Stomach (tissue), 8 donors: ENCODE measurements at regions not wholly inside any gene's neighbourhood (a gene's known extent, or its start where the extent isn't known, plus 50 kb on each side); places are given as distances from the start of the nearest gene placed in this dataset.

ENCODE experiments used
- DNase-seq, 2 donors: peaks; one replicate each; pipeline versions ENCODE4 v3.0.0 to v3.0.0-alpha.2; 2013 to 2019
- H3K27ac ChIP-seq, 5 donors: fragments of 200-600 bp in 4 of 5; sonication (generic) in 4 of 5; one replicate each; pipeline ENCODE4 v1.5.1; 2013 to 2019; ENCODE audit warnings: mild to moderate bottlenecking in 1 of 5, moderate library complexity in 1 of 5
- H3K27me3 ChIP-seq, 3 donors: fragments of 200-600 bp; sonication (generic); one replicate each; pipeline ENCODE4 v1.5.1; 2017 to 2019; ENCODE audit warnings: mixed run types in 1 of 3
- H3K36me3 ChIP-seq, 4 donors: fragments of 200-600 bp; sonication (generic); 1 replicate in 3 of 4; 2 replicates in 1 of 4; pipeline ENCODE4 v1.5.1; 2016 to 2019
- H3K4me1 ChIP-seq, 4 donors: fragments of 200-600 bp; sonication (generic); one replicate each; pipeline ENCODE4 v1.5.1; 2016 to 2019
- H3K4me3 ChIP-seq, 4 donors: fragments of 200-600 bp; sonication (generic) in 3 of 4; one replicate each; pipeline ENCODE4 v1.5.1; 2016 to 2019; ENCODE audit warnings: mild to moderate bottlenecking in 1 of 4
- H3K9me3 ChIP-seq, 4 donors: fragments of 200-600 bp; sonication (generic); one replicate each; pipeline ENCODE4 v1.5.1; 2016 to 2019
- CTCF ChIP-seq, 7 experiments: fragments of 450-650 bp in 4 of 7; fragments of 200-600 bp in 3 of 7; sonication (generic) in 3 of 7; IDR thresholded peaks; one replicate each; pipeline ENCODE4 v1.5.1; 2016 to 2019; ENCODE audit warnings: antibody characterized with exemption in 7 of 7, control low read depth in 2 of 7, mild to moderate bottlenecking in 1 of 7
- EP300 ChIP-seq: sonication (generic); formaldehyde crosslinking; IDR thresholded peaks from one replicate; pipeline ENCODE4 v1.6.1; 2017; ENCODE audit warnings: antibody characterized with exemption
- POLR2A ChIP-seq, 4 donors: fragments of 450-650 bp; IDR thresholded peaks; one replicate each; pipeline ENCODE4 v1.6.1; 2016; ENCODE audit warnings: antibody characterized with exemption in 4 of 4, control low read depth in 2 of 4, mild to moderate bottlenecking in 1 of 4, moderate library complexity in 1 of 4
- POLR2AphosphoS5 ChIP-seq, 3 donors: sonication (generic); formaldehyde crosslinking; IDR thresholded peaks; one replicate each; pipeline ENCODE4 v1.6.1; 2016; ENCODE audit warnings: antibody characterized with exemption in 3 of 3
- WGBS, 5 donors: extraction: QIAGEN DNeasy Blood & Tissue Kit in 3 of 5; methylation state at CpG; one replicate each; pipeline versions ENCODE4 v1.1.5 to v1.1.7; 2013 to 2018; 5-methylcytosine and 5-hydroxymethylcytosine counted together
- intact Hi-C: fragments of 100-400 bp; cut with DNase I; formaldehyde crosslinking; loops from one replicate; pipeline ENCODE4 v1.15.1; 2023; ENCODE audit warnings: low total_unique reads
- donor health status: healthy with polysubstance abuse.
- donor health status: Bipolar disorder and iron deficiency.
- donor health status: healthy.

DNA sequence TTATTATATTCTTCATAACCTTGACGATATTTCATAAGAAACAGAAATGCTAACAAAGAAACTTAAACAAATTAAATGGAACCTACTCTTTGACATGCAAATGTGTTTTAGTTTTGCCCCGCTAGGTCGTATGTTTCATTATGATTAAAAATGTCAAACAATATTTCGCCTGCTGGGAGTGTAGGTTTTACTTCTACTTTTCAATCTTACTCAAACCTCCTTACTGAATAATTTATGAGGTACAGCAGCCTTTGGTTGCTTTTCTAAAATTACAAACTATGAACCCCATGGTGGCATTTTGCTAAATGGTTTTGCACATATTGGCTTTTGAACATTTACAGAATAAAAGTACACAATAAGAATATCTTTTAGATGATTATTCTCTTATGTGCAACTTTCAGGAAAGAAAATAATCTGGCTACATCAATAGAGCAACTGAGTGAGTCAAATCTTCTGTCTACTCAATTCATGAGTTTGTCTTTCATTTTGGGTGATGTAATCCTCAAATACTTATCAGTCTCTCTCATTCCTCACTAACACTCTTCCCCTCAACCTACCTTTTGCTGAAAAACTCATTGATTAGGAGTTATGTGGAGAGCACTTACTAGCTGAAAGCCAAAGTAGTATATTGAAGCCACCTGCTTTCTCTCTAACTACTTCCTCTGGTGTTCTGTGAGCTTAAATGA, 1226.4 kb downstream of the XPNPEP1 start:
- no peak for TF ChIP-seq CTCF (IDR thresholded peaks at IDR 0.05)
- TF ChIP-seq POLR2A (IDR thresholded peaks at IDR 0.05) = no peak
- TF ChIP-seq POLR2AphosphoS5 (IDR thresholded peaks at IDR 0.05) = no peak
- no peak for TF ChIP-seq EP300
- DNase-seq = no peak
- no peaks in the 10 kb centered on the region for H3K4me1 ChIP-seq
- H3K36me3 ChIP-seq = no peaks in the 10 kb centered on the region
- no peaks in the 10 kb centered on the region for H3K9me3 ChIP-seq
- 70 to 82% (median 76%) methylated on average over 4 of the region's 4 CpGs for WGBS, 5 donors
- no peak overlapping the region for H3K4me3 ChIP-seq
- H3K27me3 ChIP-seq = no peaks in the 10 kb centered on the region
- intact Hi-C loops = no loop called here
- H3K27ac ChIP-seq = no peak overlapping the region

DNA sequence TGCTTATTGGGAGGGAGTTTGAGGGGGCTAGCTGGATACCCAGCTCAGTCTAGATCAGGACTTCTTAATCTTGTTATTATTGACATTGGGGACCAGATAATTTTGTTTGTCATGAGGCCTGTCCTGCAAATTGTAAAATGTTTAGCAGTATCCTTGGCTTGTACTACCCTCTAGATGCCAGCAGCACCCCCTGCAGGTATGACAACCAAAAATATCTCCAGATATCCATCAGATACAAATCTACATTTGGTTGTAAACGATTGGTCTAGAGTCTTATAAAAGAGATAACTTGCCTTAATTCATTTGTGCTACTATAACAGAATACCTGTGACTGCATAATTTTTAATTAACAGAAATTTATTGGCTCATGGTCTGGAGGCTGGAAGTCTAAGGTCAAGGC, 1232.2 kb downstream of the XPNPEP1 start:
- WGBS, 5 donors = 63 to 75% (median 72%) methylated on average over 1 of the region's 1 CpG
- Histone ChIP-seq H3K4me3 (no peak overlapping the region), H3K36me3 (no peaks in the 10 kb centered on the region), H3K27me3 (no peaks in the 10 kb centered on the region), H3K27ac (no peak overlapping the region), H3K9me3 (no peaks in the 10 kb centered on the region), H3K4me1 (no peaks in the 10 kb centered on the region)
- no peak for TF ChIP-seq CTCF (IDR thresholded peaks at IDR 0.05)
- TF ChIP-seq POLR2A (IDR thresholded peaks at IDR 0.05) = no peak
- no peak for TF ChIP-seq EP300
- no peak for TF ChIP-seq POLR2AphosphoS5 (IDR thresholded peaks at IDR 0.05)
- DNase-seq = no peak
- intact Hi-C loops = no loop called here

GRCh38 chr10:108690530-108690929, 1232.8 kb downstream of the XPNPEP1 start:
- Histone ChIP-seq H3K4me3 (no peak overlapping the region), H3K4me1 (no peaks in the 10 kb centered on the region), H3K9me3 (no peaks in the 10 kb centered on the region), H3K36me3 (no peaks in the 10 kb centered on the region), H3K27me3 (no peaks in the 10 kb centered on the region), H3K27ac (no peak overlapping the region)
- no peak for DNase-seq
- intact Hi-C loops = no loop called here
- TF ChIP-seq CTCF (IDR thresholded peaks at IDR 0.05) (no peak), POLR2A (IDR thresholded peaks at IDR 0.05) (no peak), EP300 (no peak), POLR2AphosphoS5 (IDR thresholded peaks at IDR 0.05) (no peak)
- WGBS, 5 donors = 76 to 95% (median 90%) methylated on average over 6 of the region's 6 CpGs

GRCh38 chr10:108689891-108690290, 1233.4 kb downstream of the XPNPEP1 start:
- DNase-seq = no peak
- H3K27me3 ChIP-seq = no peaks in the 10 kb centered on the region
- H3K9me3 ChIP-seq = no peaks in the 10 kb centered on the region
- intact Hi-C loops = no loop called here
- no peak overlapping the region for H3K27ac ChIP-seq
- H3K4me1 ChIP-seq = no peaks in the 10 kb centered on the region
- TF ChIP-seq CTCF (IDR thresholded peaks at IDR 0.05) (no peak), EP300 (no peak), POLR2AphosphoS5 (IDR thresholded peaks at IDR 0.05) (no peak), POLR2A (IDR thresholded peaks at IDR 0.05) (no peak)
- no peaks in the 10 kb centered on the region for H3K36me3 ChIP-seq
- H3K4me3 ChIP-seq = no peak overlapping the region
